ENCODE measurements at regions not wholly inside any gene's neighbourhood (a gene's known extent, or its start where the extent isn't known, plus 50 kb on each side); places are given as distances from the start of the nearest gene placed in this dataset.

GRCh38 chr6:134730013-134730412 lies 219.9 kb downstream of the ALDH8A1 start:
- Histone ChIP-seq H4K20me1 (replicated peaks; ENCODE audit: control insufficient read depth, extremely low read depth, insufficient read depth, low read length) (no peaks in the 10 kb centered on the region), H3K36me3 (ENCODE audit: control insufficient read depth in 2 of 2, extremely low read depth in 1 of 2, insufficient read depth in 2 of 2, low read length in 2 of 2) (no peaks in the 10 kb centered on the region), H3K9me3 (replicated peaks; ENCODE audit: control insufficient read depth, insufficient read depth, low read length) (no peaks in the 10 kb centered on the region), H3K9ac (replicated peaks; ENCODE audit: extremely low read depth, insufficient read depth, low read length) (no peak overlapping the region), H3K4me2 (ENCODE audit: insufficient read depth, low read length) (no peak overlapping the region), H3K9me1 (replicated peaks; ENCODE audit: control insufficient read depth, extremely low read depth, insufficient read depth, low read length) (no peaks in the 10 kb centered on the region), H3K4me1 (ENCODE audit: control insufficient read depth, extremely low read depth, insufficient read depth, low read length) (peaks cover 4% of the 10 kb centered on the region), H3K79me2 (ENCODE audit: control insufficient read depth, insufficient read depth, low read length) (no peaks in the 10 kb centered on the region), H2AFZ (ENCODE audit: low read depth, low read length) (no peak overlapping the region), H3K27ac (ENCODE audit: insufficient read depth, low read depth, low read length) (no peak overlapping the region), H3K4me3 (replicated peaks in 1 of 3; ENCODE audit: insufficient read depth in 1 of 3, low read depth in 1 of 3, low read length in 3 of 3) (no peak overlapping the region), H3K27me3 (ENCODE audit: control insufficient read depth in 2 of 2, insufficient read depth in 2 of 2, low read length in 2 of 2) (no peaks in the 10 kb centered on the region)
- BruUV-seq (replicated peaks), result no TSS peak
- ChIA-PET CTCF (no interaction called here), POLR2A (no interaction called here)
- DNase-seq (ENCODE audit: low read depth, low spot score) (no peak), FAIRE-seq (no peak)
- TF ChIP-seq GATA2 (IDR thresholded peaks at IDR 0.05; ENCODE audit: insufficient read depth, insufficient read length, low read depth, low read length) (no peak), EZH2 (IDR thresholded peaks at IDR 0.05; ENCODE audit: borderline replicate concordance, low read depth, low read length, severe bottlenecking) (no peak), CTCF (IDR thresholded peaks at IDR 0.05; ENCODE audit: extremely low read depth in 1 of 2, insufficient read depth in 1 of 2, low read depth in 1 of 2, low read length in 2 of 2) (no peak), FOS (IDR thresholded peaks at IDR 0.05; ENCODE audit: borderline replicate concordance, insufficient read depth, low read length) (no peak), JUN (IDR thresholded peaks at IDR 0.05; ENCODE audit: borderline replicate concordance, insufficient read depth, insufficient read length, low read depth) (no peak), POLR2AphosphoS5 (IDR thresholded peaks at IDR 0.05; ENCODE audit: insufficient read depth, low read depth, low read length) (no peak), POLR2A (IDR thresholded peaks at IDR 0.05; ENCODE audit: low read depth, low read length) (no peak), MYC (IDR thresholded peaks at IDR 0.05; ENCODE audit: low read depth, low read length) (no peak), MAX (IDR thresholded peaks at IDR 0.05; ENCODE audit: insufficient read depth, insufficient read length) (no peak)
- dilution Hi-C loops (cut with MboI; ENCODE audit: extremely low pct_ligation_motif_present, low sequenced_read_pairs) (no loop called here), intact Hi-C loops (cut with micrococcal nuclease) (no loop called here)

Data from endothelial cell of umbilical vein (primary cell).